GM18909 (cell line): ENCODE measurements at regions not wholly inside any gene's neighbourhood (a gene's known extent, or its start where the extent isn't known, plus 50 kb on each side); places are given as distances from the start of the nearest gene placed in this dataset.
"Not testable (repeated sequence)": the region's sequence is repeated elsewhere in the genome, so short reads cannot be mapped to it uniquely, and the experiment has no call there.

ENCODE experiments used
- ATAC-seq: cut with Tn5 transposase; IDR thresholded peaks from one replicate; pipeline ENCODE4 v1.9.1; 2021; ENCODE audit warnings: mild to moderate bottlenecking; ENCODE audit not compliant: unreplicated experiment, poor library complexity

DNA sequence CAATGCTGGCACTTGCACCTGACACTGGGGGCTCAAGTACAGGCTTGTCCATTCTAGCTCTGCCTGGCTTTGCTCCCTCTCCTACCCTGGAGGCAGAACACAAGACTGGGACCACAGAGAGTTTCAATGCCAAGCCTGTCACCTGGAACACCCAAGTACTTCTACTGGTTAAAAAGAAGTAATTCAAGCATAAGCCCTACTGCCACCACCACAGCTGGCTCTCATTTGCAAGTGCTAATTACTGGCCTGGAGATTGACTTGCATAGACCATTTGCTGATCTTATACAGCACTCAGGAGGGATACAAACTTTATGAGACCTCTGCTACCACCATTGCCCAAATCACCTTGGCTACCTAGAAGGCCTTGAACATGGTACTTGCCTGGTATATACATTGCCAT is 1550.9 kb downstream of the C4orf33 start:
- ATAC-seq: no peak

GRCh38 chr4:130648570-130648969 is 1552.6 kb downstream of the C4orf33 start:
- no peak for ATAC-seq

- ATAC-seq: no peak
Measured at GRCh38 chr4:130653842-130654241, 1557.9 kb downstream of the C4orf33 start.

DNA sequence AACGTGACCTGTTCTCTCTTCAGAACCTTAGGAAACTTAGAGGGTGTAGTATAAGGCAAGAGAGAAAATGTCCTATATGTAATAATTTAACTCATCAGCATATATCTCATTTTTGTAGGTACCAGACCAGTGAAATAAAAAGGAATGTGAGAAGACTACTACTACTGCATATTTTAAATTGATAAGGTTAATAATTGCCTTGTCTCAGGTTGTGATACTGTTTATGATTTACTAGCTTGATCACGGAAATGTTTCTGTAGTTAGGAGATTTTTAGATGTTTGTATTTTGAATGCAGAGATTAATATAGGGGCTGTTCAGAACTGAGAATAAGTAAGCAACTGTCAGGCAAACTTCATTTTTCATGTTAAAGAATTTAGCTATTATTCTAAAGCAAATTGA is 1563.4 kb downstream of the C4orf33 start:
- ATAC-seq: no peak

DNA sequence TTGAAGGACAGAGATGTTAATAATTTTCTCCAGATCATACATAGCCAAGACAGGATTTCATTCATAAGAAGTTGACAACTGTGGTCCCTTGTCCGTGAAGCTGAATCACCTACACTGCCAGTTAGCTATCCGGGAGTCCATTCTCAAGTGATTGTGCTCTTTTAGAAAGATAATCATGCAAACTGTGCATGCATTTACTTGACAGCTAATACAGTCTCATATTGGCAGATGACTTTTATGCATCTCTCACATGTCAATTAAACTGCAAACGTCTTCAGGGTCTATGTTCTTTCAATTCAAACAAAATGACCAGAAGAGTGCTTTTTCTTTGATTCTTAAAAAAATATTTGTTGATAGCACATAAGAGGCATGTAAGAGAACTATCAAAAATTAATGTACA is 1572.9 kb downstream of the C4orf33 start:
- no peak for ATAC-seq

DNA sequence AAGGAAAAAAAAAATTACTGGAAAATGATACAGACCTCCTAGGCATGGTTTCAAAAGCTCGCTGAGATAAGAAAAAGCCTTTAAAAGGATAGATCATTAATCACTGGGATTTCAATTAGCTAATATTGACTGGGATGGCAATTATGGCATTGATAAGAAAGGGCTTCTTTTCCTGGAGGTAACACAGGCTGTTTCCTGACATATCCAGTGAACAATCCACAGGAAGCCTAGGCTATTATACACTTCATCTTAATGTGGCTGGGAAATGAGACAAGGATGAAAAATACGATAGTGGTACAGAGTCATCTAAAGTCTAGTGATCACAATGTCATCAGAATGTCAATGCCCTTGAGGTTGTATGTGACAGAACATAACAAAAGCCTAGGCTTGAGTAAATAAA is 1579.3 kb downstream of the C4orf33 start:
- no peak for ATAC-seq

GRCh38 chr4:130689181-130689580 is 1593.2 kb downstream of the C4orf33 start:
- no peak for ATAC-seq

DNA sequence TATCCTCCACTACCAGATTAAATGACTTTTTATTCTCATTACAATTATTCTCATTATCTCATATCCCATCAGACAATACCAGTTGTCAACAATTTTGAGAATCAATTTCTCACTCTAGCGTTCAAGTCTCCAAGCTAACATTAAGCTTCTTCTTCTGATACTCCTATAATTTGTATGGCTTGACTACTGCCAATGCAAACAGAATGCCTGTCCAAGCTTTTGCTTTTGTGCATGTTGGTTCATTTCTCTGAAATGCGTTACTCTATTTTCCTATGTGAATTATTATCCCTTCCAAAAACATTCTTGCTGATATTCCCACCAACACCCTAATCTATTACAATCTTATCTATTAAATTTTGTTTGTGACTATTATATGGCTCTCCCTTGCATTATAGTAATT is 1602.3 kb downstream of the C4orf33 start:
- no peak for ATAC-seq

DNA sequence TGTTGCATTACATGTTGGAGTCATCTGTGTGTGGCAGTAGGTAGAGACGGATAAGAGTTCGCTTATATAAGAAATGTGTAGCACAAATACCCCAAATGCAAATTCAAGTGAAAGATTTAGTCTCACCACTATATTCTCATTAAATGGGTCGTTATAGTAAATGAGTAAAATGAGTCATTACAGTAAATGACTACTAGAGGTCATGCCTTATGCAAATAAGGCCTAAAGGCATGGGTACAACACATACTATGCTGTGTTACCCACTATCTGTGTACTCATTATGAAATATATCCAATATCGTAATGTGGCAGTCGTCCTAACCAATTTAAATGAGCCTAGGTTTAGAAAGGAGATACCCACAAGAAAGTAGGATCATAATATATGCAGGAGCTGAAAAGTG is 1603.1 kb downstream of the C4orf33 start:
- no peak for ATAC-seq

DNA sequence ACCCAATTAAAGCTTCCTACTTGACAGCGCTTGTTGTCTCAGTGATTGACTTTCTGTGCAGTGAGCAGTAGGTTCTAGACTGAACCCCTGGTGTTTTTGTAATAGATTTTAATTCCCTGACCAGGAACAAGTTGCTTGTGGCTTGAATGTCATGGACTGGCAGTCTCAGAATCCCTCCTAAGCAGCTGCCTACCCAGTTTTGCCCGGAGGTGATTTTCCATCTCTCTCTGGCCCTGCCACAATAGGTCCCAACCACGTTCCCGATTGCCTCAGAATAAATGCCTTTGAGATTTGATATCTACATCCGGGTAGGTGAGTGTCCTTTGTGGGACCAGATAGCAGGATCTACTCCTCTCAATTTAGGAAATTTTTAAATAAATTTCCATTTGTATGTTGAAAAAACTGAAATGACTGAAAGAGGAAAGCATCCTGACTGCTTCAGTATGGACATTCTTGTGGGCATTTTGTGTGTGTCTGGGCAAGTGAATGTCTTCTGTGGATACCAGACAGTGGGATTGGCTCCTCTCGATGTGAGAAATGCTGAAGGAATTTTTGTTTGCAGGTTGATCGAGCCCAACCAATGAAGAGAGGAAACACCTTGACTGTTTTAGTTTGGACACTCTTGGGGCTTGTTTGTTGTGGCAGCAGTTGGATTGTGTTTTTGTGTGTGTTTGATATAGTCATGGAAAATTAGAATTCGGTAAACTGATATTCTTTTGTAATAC is 1607.4 kb downstream of the C4orf33 start:
- no peak for ATAC-seq

DNA sequence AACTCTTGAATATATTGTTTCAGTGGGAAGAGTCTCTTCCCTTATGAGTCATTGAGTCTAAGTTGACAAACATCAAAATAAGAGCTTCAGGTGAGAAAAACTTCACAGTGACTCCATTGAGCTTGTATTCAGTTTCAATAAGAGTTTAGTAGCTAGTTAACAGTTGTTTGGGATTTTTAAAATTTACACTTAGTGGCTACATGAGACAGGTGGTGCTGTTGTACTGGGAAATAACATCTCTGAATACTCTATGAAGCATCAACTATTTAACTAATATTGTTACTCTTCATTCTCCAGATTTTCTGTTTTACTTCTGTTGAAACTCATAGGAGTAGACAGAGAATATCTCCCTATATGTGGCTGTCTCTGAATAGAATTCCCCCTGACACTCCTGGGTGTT is 1609.1 kb downstream of the C4orf33 start:
- no peak for ATAC-seq

- no peak for ATAC-seq
Measured at GRCh38 chr4:130712038-130712437, 1616.1 kb downstream of the C4orf33 start.

GRCh38 chr4:130714006-130714405 is 1618.1 kb downstream of the C4orf33 start:
- ATAC-seq: no peak

GRCh38 chr4:130722361-130722760 is 1626.4 kb downstream of the C4orf33 start:
- ATAC-seq: no peak

GRCh38 chr4:130736436-130737185 is 1640.7 kb downstream of the C4orf33 start:
- ATAC-seq: no peak

GRCh38 chr4:130738233-130738632 is 1642.3 kb downstream of the C4orf33 start:
- ATAC-seq: no peak

DNA sequence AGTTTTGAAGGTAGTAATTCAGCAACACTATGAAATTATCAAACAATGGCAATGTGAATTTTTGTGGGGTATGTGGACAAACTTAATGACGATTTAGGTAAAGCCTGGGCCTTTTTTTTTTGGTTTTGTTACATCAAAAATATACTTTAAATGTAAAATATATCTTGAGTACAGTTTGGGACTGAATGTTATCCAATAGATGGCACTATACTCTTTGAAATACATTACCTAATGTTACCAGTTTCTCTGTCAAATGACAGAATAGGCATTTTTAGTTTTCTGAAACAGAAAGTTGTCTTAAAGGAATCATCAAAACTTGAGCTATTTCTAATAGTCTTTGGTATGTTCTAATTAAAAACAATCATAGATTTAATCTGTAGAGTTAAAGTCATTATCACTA is 1651.9 kb downstream of the C4orf33 start:
- no peak for ATAC-seq

GRCh38 chr4:130753926-130754325 is 1658.0 kb downstream of the C4orf33 start:
- ATAC-seq: no peak

GRCh38 chr4:130760246-130760645 is 1664.3 kb downstream of the C4orf33 start:
- no peak for ATAC-seq

DNA sequence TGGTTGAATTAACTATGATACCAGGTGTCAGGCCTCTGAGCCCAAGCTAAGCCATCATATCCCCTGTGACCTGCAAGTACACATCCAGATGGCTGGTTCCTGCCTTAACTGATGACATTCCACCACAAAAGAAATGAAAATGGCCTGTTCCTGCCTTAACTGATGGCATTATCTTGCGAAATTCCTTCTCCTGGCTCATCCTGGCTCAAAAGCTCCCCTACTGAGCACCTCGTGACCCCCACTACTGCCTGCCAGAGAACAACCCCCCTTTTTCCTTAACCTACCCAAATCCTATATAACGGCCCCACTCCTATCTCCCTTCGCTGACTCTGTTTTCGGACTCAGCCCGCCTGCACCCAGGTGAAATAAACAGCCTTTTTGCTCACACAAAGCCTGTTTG is 1671.4 kb downstream of the C4orf33 start:
- ATAC-seq: not testable (repeated sequence)

- ATAC-seq: not testable (repeated sequence)
Measured at GRCh38 chr4:130772966-130773365, 1677.0 kb downstream of the C4orf33 start.

- ATAC-seq: no peak
Measured at GRCh38 chr4:130808492-130808891, 1712.5 kb downstream of the C4orf33 start.
